Pancreas (tissue), 10 donors: ENCODE measurements at regions not wholly inside any gene's neighbourhood (a gene's known extent, or its start where the extent isn't known, plus 50 kb on each side); places are given as distances from the start of the nearest gene placed in this dataset.

Source experiments
- ATAC-seq, 4 donors: fragments of 200-7000 bp; cut with Tn5 transposase; one replicate each; pipeline versions ENCODE4 v1.8.0 to v1.9.1; 2020; ENCODE audit warnings: mild to moderate bottlenecking in 4 of 4, moderate library complexity in 4 of 4
- DNase-seq, 6 donors: peaks; one replicate each; pipeline ENCODE4 v3.0.0-alpha.2; 2020
- FAIRE-seq: peaks from 2 replicates; lab custom pipeline; 2012; peaks lifted over from hg19 to GRCh38; lab: Jason Lieb, UNC
- H3K27ac ChIP-seq, 4 donors: fragments of 200-600 bp; sonication (generic); 1 replicate in 3 of 4; 2 replicates in 1 of 4; pipeline versions ENCODE4 v1.5.0 to v1.8.0; 2020
- H3K27me3 ChIP-seq, 4 donors: fragments of 200-600 bp; one replicate each; pipeline ENCODE4 v1.8.0; 2021
- H3K36me3 ChIP-seq, 3 donors: fragments of 200-600 bp; sonication (generic) in 1 of 3; one replicate each; pipeline versions ENCODE4 v1.5.0 to v1.8.0; 2020 to 2021
- H3K4me1 ChIP-seq, 3 donors: fragments of 200-600 bp; one replicate each; pipeline ENCODE4 v1.8.0; 2021
- H3K4me3 ChIP-seq, 4 donors: fragments of 200-600 bp; sonication (generic) in 2 of 4; one replicate each; pipeline versions ENCODE4 v1.5.0 to v1.8.0; 2020 to 2021
- H3K9me3 ChIP-seq, 4 donors: fragments of 200-600 bp; one replicate each; pipeline ENCODE4 v1.8.0; 2021
- CTCF ChIP-seq, 4 donors: fragments of 200-600 bp; sonication (generic) in 3 of 4; IDR thresholded peaks; one replicate each; pipeline versions ENCODE4 v1.5.0 to v1.8.0; 2021; ENCODE audit warnings: antibody characterized with exemption in 4 of 4
- WGBS, 2 donors: extraction: QIAGEN DNeasy Blood & Tissue Kit; methylation state at CpG; one replicate each; pipeline ENCODE4 v1.1.7; 2013; 5-methylcytosine and 5-hydroxymethylcytosine counted together
- intact Hi-C, 3 donors: fragments of 100-400 bp; cut with DNase I; formaldehyde crosslinking; loops; one replicate each; pipeline versions ENCODE4 v1.11.1 to v1.14.2; 2022
- donor health status: healthy with polysubstance abuse.
- donor health status: DM: no; HTN: no; CAD: no; lungs with moderate emphysema.
- donor health status: DM: no; HTN: no; CAD: no.
- donor health status: control.
- donor health status: control.
- donor health status: Bipolar disorder and iron deficiency.
- donor health status: DM: yes; HTN: yes; CAD: no.
- donor health status: DM: no; HTN: no; CAD: no.
- donor health status: DM: no; HTN: no; CAD: no.
- donor health status: DM: yes; HTN: yes; CAD: no.

- no peaks in the 10 kb centered on the region for H3K9me3 ChIP-seq
- peaks cover 0 to 5% (median 0%) of the 10 kb centered on the region in 4 donors for H3K27me3 ChIP-seq
- intact Hi-C loops: no loop called here
- 60 to 74% methylated on average over 3 of the region's 3 CpGs for WGBS, 2 donors
- TF ChIP-seq CTCF (IDR thresholded peaks at IDR 0.05): no peak
- H3K27ac ChIP-seq: no peak overlapping the region
- H3K4me1 ChIP-seq: no peaks in the 10 kb centered on the region
- DNase-seq: no peak
- no peak overlapping the region for H3K4me3 ChIP-seq
- no peak for ATAC-seq
- H3K36me3 ChIP-seq: no peaks in the 10 kb centered on the region
- no peak for FAIRE-seq
Observed at GRCh38 chr14:97699026-97699425, 901.8 kb downstream of the VRK1 start.

GRCh38 chr14:97703006-97703760 is 906.0 kb downstream of the VRK1 start:
- no peak for TF ChIP-seq CTCF (IDR thresholded peaks at IDR 0.05)
- intact Hi-C loops: no loop called here

GRCh38 chr14:97704316-97704885 is 907.2 kb downstream of the VRK1 start:
- no peak for FAIRE-seq
- 81 to 88% methylated on average over 1 of the region's 1 CpG for WGBS, 2 donors
- intact Hi-C loops: no loop called here

More at GRCh38 chr14:97703006-97703760, 906.0 kb downstream of the VRK1 start:
- H3K9me3 ChIP-seq: no peaks in the 10 kb centered on the region
- WGBS, 2 donors: 37 to 41% methylated on average over 12 of the region's 12 CpGs
- DNase-seq (no peak), FAIRE-seq (no peak), ATAC-seq (no peak)
- H3K4me1 ChIP-seq: no peaks in the 10 kb centered on the region
- H3K36me3 ChIP-seq: no peaks in the 10 kb centered on the region
- no peak overlapping the region for H3K27ac ChIP-seq
- no peak overlapping the region for H3K4me3 ChIP-seq
- H3K27me3 ChIP-seq: peaks cover 0 to 5% (median 0%) of the 10 kb centered on the region in 4 donors

GRCh38 chr14:97705107-97705506 is 907.9 kb downstream of the VRK1 start:
- FAIRE-seq (no peak), DNase-seq (no peak), ATAC-seq (no peak)
- no peak for TF ChIP-seq CTCF (IDR thresholded peaks at IDR 0.05)
- intact Hi-C loops: no loop called here
- H3K4me3 ChIP-seq: no peak overlapping the region
- WGBS, 2 donors: 28 to 37% methylated on average over 2 of the region's 2 CpGs
- no peak overlapping the region for H3K27ac ChIP-seq
- no peaks in the 10 kb centered on the region for H3K4me1 ChIP-seq
- H3K9me3 ChIP-seq: no peaks in the 10 kb centered on the region
- H3K36me3 ChIP-seq: no peaks in the 10 kb centered on the region
- H3K27me3 ChIP-seq: peaks cover 0 to 5% (median 0%) of the 10 kb centered on the region in 4 donors

More at GRCh38 chr14:97704316-97704885, 907.2 kb downstream of the VRK1 start:
- no peak for TF ChIP-seq CTCF (IDR thresholded peaks at IDR 0.05)
- no peak overlapping the region for H3K27ac ChIP-seq
- no peaks in the 10 kb centered on the region for H3K9me3 ChIP-seq
- peaks cover 0 to 5% (median 0%) of the 10 kb centered on the region in 4 donors for H3K27me3 ChIP-seq
- H3K4me3 ChIP-seq: no peak overlapping the region
- H3K4me1 ChIP-seq: no peaks in the 10 kb centered on the region
- H3K36me3 ChIP-seq: no peaks in the 10 kb centered on the region
- DNase-seq (no peak), ATAC-seq (no peak)

GRCh38 chr14:97705976-97706375 is 908.8 kb downstream of the VRK1 start:
- 45 to 57% methylated on average over 2 of the region's 2 CpGs for WGBS, 2 donors
- H3K36me3 ChIP-seq: no peaks in the 10 kb centered on the region
- DNase-seq (no peak), FAIRE-seq (no peak), ATAC-seq (no peak)
- no peak overlapping the region for H3K27ac ChIP-seq
- H3K9me3 ChIP-seq: no peaks in the 10 kb centered on the region
- intact Hi-C loops: no loop called here
- H3K4me1 ChIP-seq: no peaks in the 10 kb centered on the region
- peaks cover 0 to 3% (median 0%) of the 10 kb centered on the region in 4 donors for H3K27me3 ChIP-seq
- no peak for TF ChIP-seq CTCF (IDR thresholded peaks at IDR 0.05)
- H3K4me3 ChIP-seq: no peak overlapping the region
